ENCODE measurements at regions not wholly inside any gene's neighbourhood (a gene's known extent, or its start where the extent isn't known, plus 50 kb on each side); places are given as distances from the start of the nearest gene placed in this dataset.
"Not testable (repeated sequence)": the region's sequence is repeated elsewhere in the genome, so short reads cannot be mapped to it uniquely, and the experiment has no call there.

DNA sequence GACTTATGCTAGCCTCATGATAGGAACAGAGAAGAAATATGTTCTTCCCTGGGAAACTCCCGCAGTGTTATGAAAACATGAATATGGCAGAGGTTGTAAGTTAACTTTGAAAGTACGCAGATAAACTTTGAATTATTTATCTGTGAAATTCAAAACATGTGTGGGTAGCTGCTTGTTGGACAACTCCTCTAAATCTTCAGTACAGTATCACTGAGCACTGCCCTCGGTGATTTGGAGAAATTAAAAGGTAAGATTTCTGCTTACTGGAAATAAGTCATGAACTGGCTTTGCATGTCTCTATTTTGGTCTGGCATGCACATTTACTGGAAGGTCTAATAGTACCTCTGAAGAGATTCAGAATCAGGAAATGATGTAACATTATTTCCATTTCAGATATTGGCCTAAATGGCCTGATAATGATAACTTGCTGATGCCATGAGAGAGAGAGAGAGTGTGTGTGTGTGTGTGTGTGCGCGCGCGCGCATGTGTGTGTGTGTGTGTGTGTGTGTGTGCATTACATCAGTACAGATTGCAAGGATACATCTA lies 1441.9 kb upstream of the FLRT2 start:
- no peaks in the 10 kb centered on the region for H3K9me3 ChIP-seq
- no peaks in the 10 kb centered on the region for H3K4me1 ChIP-seq (ENCODE audit: control insufficient read depth in 1 of 2, insufficient read depth in 1 of 2, low read depth in 1 of 2, low read length in 1 of 2)
- no peaks in the 10 kb centered on the region for H3K36me3 ChIP-seq
- H3K27me3 ChIP-seq, result no peaks in the 10 kb centered on the region
- no peak overlapping the region for H3K4me3 ChIP-seq (ENCODE audit: low read depth in 1 of 2, low read length in 1 of 2)
- TF ChIP-seq, protein P1, sequence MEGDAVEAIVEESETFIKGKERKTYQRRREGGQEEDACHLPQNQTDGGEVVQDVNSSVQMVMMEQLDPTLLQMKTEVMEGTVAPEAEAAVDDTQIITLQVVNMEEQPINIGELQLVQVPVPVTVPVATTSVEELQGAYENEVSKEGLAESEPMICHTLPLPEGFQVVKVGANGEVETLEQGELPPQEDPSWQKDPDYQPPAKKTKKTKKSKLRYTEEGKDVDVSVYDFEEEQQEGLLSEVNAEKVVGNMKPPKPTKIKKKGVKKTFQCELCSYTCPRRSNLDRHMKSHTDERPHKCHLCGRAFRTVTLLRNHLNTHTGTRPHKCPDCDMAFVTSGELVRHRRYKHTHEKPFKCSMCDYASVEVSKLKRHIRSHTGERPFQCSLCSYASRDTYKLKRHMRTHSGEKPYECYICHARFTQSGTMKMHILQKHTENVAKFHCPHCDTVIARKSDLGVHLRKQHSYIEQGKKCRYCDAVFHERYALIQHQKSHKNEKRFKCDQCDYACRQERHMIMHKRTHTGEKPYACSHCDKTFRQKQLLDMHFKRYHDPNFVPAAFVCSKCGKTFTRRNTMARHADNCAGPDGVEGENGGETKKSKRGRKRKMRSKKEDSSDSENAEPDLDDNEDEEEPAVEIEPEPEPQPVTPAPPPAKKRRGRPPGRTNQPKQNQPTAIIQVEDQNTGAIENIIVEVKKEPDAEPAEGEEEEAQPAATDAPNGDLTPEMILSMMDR (IDR thresholded peaks at IDR 0.05), result no peak
- no peak overlapping the region for H3K27ac ChIP-seq

DNA sequence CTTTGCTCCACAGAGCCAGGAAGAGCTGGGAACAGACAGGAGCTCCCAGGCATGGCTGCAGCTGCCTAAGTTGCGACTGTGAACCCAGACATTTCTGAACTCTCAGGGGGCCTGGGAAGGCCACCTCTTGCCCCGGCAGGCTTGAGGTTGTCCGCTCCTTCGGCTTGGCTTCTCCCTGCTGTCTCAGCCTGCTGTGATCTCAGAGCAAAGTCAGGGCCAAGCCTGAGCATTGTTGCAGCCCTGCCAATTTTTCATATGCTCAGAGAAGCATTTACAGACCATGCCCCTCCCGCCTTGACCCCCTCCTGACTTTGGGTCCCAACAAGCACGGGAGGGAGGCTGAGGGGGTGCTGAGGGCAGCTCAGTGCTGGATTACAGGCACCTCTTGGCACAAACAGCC lies 1439.1 kb upstream of the FLRT2 start:
- H3K4me1 ChIP-seq (ENCODE audit: control insufficient read depth in 1 of 2, insufficient read depth in 1 of 2, low read depth in 1 of 2, low read length in 1 of 2), result no peaks in the 10 kb centered on the region
- H3K27me3 ChIP-seq, result no peaks in the 10 kb centered on the region
- H3K36me3 ChIP-seq, result no peaks in the 10 kb centered on the region
- no peak overlapping the region for H3K4me3 ChIP-seq (ENCODE audit: low read depth in 1 of 2, low read length in 1 of 2)
- TF ChIP-seq, protein P1 (IDR thresholded peaks at IDR 0.05), result no peak
- H3K9me3 ChIP-seq, result no peaks in the 10 kb centered on the region
- H3K27ac ChIP-seq, result no peak overlapping the region

DNA sequence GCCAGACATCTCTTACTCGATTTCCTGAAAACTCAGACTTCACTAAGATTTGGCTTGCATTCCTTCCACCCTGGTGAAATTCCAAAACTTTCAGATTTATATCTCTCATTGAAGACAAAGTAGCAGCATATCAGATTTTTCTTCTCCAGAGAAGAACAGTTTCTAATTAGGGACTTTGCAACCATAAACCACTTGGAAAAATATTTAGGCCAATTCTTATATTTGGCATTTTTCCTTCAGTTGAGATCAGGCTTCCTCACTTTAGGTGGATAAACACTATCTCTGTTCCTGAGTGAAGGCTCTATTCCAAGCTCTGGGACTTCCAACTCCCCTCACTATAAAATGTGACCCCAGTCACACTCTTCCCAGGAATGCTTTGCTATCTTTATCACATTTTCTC lies 1434.3 kb upstream of the FLRT2 start:
- Histone ChIP-seq H3K9me3 (no peaks in the 10 kb centered on the region), H3K27me3 (no peaks in the 10 kb centered on the region), H3K4me1 (ENCODE audit: control insufficient read depth in 1 of 2, insufficient read depth in 1 of 2, low read depth in 1 of 2, low read length in 1 of 2) (no peaks in the 10 kb centered on the region), H3K36me3 (no peaks in the 10 kb centered on the region), H3K27ac (no peak overlapping the region), H3K4me3 (ENCODE audit: low read depth in 1 of 2, low read length in 1 of 2) (no peak overlapping the region)
- TF ChIP-seq, protein P1 (IDR thresholded peaks at IDR 0.05), result no peak

DNA sequence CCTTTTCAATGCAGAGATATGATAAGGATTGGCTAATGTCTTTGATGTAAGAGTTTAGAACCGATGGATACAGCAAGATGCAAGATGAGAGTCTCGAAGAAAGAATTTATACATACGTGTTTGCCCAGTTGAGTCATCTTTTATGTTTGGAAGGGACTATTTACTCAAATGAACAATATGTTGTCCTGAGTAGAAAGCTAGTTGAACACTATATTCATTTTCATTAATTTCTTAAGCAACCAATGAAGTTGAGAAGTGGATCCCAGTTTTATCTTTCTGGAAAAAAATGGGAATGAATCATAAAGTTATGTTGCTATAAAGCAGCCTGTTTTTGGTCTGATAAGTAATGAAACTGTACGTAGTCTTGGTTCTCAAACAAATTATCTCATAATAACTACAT lies 1431.7 kb upstream of the FLRT2 start:
- Histone ChIP-seq H3K4me3 (ENCODE audit: low read depth in 1 of 2, low read length in 1 of 2) (no peak overlapping the region), H3K4me1 (ENCODE audit: control insufficient read depth in 1 of 2, insufficient read depth in 1 of 2, low read depth in 1 of 2, low read length in 1 of 2) (no peaks in the 10 kb centered on the region), H3K27me3 (no peaks in the 10 kb centered on the region), H3K9me3 (no peaks in the 10 kb centered on the region), H3K27ac (no peak overlapping the region), H3K36me3 (no peaks in the 10 kb centered on the region)
- TF ChIP-seq, protein P1 (IDR thresholded peaks at IDR 0.05), result no peak

DNA sequence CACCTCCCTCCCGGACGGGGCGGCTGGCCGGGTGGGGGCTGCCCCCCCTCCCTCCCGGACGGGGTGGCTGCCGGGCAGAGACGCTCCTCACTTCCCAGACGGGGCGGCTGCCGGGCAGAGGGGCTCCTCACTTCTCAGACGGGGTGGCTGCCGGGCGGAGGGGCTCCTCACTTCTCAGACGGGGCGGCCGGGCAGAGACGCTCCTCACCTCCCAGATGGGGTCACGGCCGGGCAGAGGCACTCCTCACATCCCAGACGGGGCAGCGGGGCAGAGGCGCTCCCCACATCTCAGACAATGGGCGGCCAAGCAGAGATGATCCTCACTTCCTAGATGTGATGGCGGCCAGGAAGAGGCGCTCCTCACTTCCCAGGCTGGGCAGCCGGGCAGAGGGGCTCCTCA lies 1430.4 kb upstream of the FLRT2 start:
- not testable (repeated sequence) for H3K4me3 ChIP-seq (ENCODE audit: low read depth in 1 of 2, low read length in 1 of 2); H3K36me3 ChIP-seq; H3K4me1 ChIP-seq (ENCODE audit: control insufficient read depth in 1 of 2, insufficient read depth in 1 of 2, low read depth in 1 of 2, low read length in 1 of 2); H3K27ac ChIP-seq; H3K27me3 ChIP-seq; H3K9me3 ChIP-seq

DNA sequence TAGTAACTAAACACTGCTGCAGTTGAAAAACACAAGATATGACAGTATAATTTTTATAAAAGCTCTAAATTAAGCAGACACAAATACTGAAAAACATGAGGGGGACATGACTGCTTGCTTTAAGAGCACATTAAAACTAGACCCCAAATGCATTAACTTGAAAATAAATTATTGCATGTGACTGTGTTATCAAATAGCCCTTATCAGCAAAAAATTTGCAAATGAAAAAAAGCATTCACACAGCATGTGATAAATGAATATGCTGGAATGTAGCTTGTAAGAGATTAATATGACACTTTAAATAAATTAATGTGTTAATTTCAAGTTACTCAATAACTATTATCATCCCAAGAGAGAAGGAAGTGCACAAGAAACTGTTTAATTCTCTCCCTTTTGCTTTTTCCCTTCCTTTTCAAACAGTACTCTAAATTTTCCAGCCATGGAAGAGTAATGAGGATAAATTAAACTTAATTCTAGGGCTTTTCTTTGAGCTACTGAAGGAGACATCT lies 1422.1 kb upstream of the FLRT2 start:
- H3K4me3 ChIP-seq (ENCODE audit: low read depth in 1 of 2, low read length in 1 of 2), result no peak overlapping the region
- no peaks in the 10 kb centered on the region for H3K4me1 ChIP-seq (ENCODE audit: control insufficient read depth in 1 of 2, insufficient read depth in 1 of 2, low read depth in 1 of 2, low read length in 1 of 2)
- H3K27me3 ChIP-seq, result no peaks in the 10 kb centered on the region
- H3K9me3 ChIP-seq, result no peaks in the 10 kb centered on the region
- TF ChIP-seq, protein P1 (IDR thresholded peaks at IDR 0.05), result no peak
- no peak overlapping the region for H3K27ac ChIP-seq
- no peaks in the 10 kb centered on the region for H3K36me3 ChIP-seq
